Mesenchymal stem cell (in vitro differentiated cells and primary cell): ENCODE measurements at regions not wholly inside any gene's neighbourhood (a gene's known extent, or its start where the extent isn't known, plus 50 kb on each side); places are given as distances from the start of the nearest gene placed in this dataset.

ENCODE experiments used
- DNase-seq: peaks from one replicate; pipeline ENCODE4 v3.0.0-alpha.2; 2013
- H2AFZ ChIP-seq: one replicate; pipeline ENCODE4 v1.6.1; 2013; ENCODE audit warnings: low read depth, mild to moderate bottlenecking, control low read depth, inconsistent platforms, low read length, moderate library complexity
- H2AK5ac ChIP-seq: 2 replicates; pipeline ENCODE4 v1.6.1; 2013; ENCODE audit warnings: low read length, moderate library complexity, mild to moderate bottlenecking, inconsistent platforms; ENCODE audit not compliant: severe bottlenecking
- H2BK120ac ChIP-seq: one replicate; pipeline ENCODE4 v1.6.1; 2013; ENCODE audit warnings: low read depth, mild to moderate bottlenecking, inconsistent platforms, low read length, moderate library complexity
- H2BK12ac ChIP-seq, 2 experiments: one replicate each; pipeline ENCODE4 v1.6.1; 2013; ENCODE audit warnings: inconsistent platforms in 2 of 2, low read length in 2 of 2, mild to moderate bottlenecking in 2 of 2, moderate library complexity in 2 of 2, control low read depth in 1 of 2
- H2BK15ac ChIP-seq: one replicate; pipeline ENCODE4 v1.6.1; 2013; ENCODE audit warnings: mild to moderate bottlenecking, low read depth, inconsistent platforms; ENCODE audit not compliant: poor library complexity, severe bottlenecking
- H2BK5ac ChIP-seq: 2 replicates; pipeline ENCODE4 v1.6.1; 2013; ENCODE audit warnings: low read depth, mild to moderate bottlenecking, low read length, control low read depth, inconsistent platforms; ENCODE audit not compliant: poor library complexity, severe bottlenecking
- H3K14ac ChIP-seq, 2 experiments: one replicate each; pipeline ENCODE4 v1.6.1; 2013; ENCODE audit warnings: inconsistent platforms in 2 of 2, low read length in 2 of 2, control low read depth in 1 of 2, mild to moderate bottlenecking in 1 of 2, moderate library complexity in 1 of 2
- H3K18ac ChIP-seq, 2 experiments: one replicate each; pipeline ENCODE4 v1.6.1; 2013; ENCODE audit warnings: inconsistent platforms in 2 of 2, low read length in 2 of 2, control low read depth in 1 of 2, low read depth in 1 of 2, mild to moderate bottlenecking in 1 of 2
- H3K23ac ChIP-seq, 2 experiments: one replicate each; pipeline ENCODE4 v1.6.1; 2013; ENCODE audit warnings: inconsistent platforms in 2 of 2, low read length in 2 of 2, mild to moderate bottlenecking in 2 of 2, moderate library complexity in 2 of 2, control low read depth in 1 of 2
- H3K27ac ChIP-seq: 2 replicates; pipeline ENCODE4 v1.5.1; 2013; ENCODE audit warnings: mild to moderate bottlenecking, moderate library complexity, low read length, control low read depth, inconsistent platforms; ENCODE audit not compliant: poor library complexity, severe bottlenecking
- H3K27me3 ChIP-seq, 2 experiments: 2 replicates each; pipeline versions ENCODE4 v1.6.1 to v1.7.0; 2013; ENCODE audit warnings: low read length in 2 of 2, mild to moderate bottlenecking in 2 of 2, moderate library complexity in 2 of 2, control low read depth in 1 of 2, inconsistent platforms in 1 of 2; ENCODE audit not compliant: control insufficient read depth in 1 of 2, insufficient read depth in 1 of 2
- H3K36me3 ChIP-seq, 2 experiments: 2 replicates each; pipeline versions ENCODE4 v1.6.1 to v1.7.0; 2013; ENCODE audit warnings: low read length in 2 of 2, control low read depth in 1 of 2, inconsistent platforms in 1 of 2, low read depth in 1 of 2, mild to moderate bottlenecking in 1 of 2; ENCODE audit not compliant: insufficient read depth in 2 of 2, control insufficient read depth in 1 of 2
- H3K4ac ChIP-seq, 2 experiments: one replicate each; pipeline ENCODE4 v1.6.1; 2013; ENCODE audit warnings: inconsistent platforms in 2 of 2, low read length in 2 of 2, mild to moderate bottlenecking in 2 of 2, moderate library complexity in 2 of 2, control low read depth in 1 of 2, low read depth in 1 of 2
- H3K4me1 ChIP-seq: 2 replicates; pipeline ENCODE4 v1.6.1; 2013; ENCODE audit warnings: low read depth, low read length, control low read depth; ENCODE audit not compliant: control insufficient read depth, insufficient read depth
- H3K4me2 ChIP-seq: 2 replicates; pipeline ENCODE4 v1.6.1; 2013; ENCODE audit warnings: low read length, mild to moderate bottlenecking, inconsistent platforms; ENCODE audit not compliant: poor library complexity, severe bottlenecking
- H3K4me3 ChIP-seq, 2 experiments: 2 replicates each; pipeline versions ENCODE4 v1.5.1 to v1.7.0; 2013; ENCODE audit warnings: low read length in 2 of 2, mild to moderate bottlenecking in 2 of 2, control low read depth in 1 of 2, low read depth in 1 of 2; ENCODE audit not compliant: insufficient read depth in 1 of 2
- H3K79me1 ChIP-seq: replicated peaks from 2 replicates; pipeline ENCODE4 v1.6.1; 2013; ENCODE audit warnings: mild to moderate bottlenecking, control low read depth, low read length, inconsistent platforms; ENCODE audit not compliant: poor library complexity, severe bottlenecking
- H3K9ac ChIP-seq: 2 replicates; pipeline ENCODE4 v1.7.0; 2013; ENCODE audit warnings: mild to moderate bottlenecking, low read length, moderate library complexity
- H3K9me3 ChIP-seq: 2 replicates; pipeline ENCODE4 v1.7.0; 2013; ENCODE audit warnings: mild to moderate bottlenecking, low read length; ENCODE audit not compliant: control insufficient read depth
- H4K8ac ChIP-seq: one replicate; pipeline ENCODE4 v1.6.1; 2013; ENCODE audit warnings: inconsistent platforms, mild to moderate bottlenecking, low read length, moderate library complexity
- H4K91ac ChIP-seq: one replicate; pipeline ENCODE4 v1.6.1; 2013; ENCODE audit warnings: mild to moderate bottlenecking, low read length, inconsistent platforms
- WGBS: methylation state at CpG from one replicate; pipeline ENCODE4 v1.1.7; 2013; ENCODE audit warnings: mixed read lengths; 5-methylcytosine and 5-hydroxymethylcytosine counted together

DNA sequence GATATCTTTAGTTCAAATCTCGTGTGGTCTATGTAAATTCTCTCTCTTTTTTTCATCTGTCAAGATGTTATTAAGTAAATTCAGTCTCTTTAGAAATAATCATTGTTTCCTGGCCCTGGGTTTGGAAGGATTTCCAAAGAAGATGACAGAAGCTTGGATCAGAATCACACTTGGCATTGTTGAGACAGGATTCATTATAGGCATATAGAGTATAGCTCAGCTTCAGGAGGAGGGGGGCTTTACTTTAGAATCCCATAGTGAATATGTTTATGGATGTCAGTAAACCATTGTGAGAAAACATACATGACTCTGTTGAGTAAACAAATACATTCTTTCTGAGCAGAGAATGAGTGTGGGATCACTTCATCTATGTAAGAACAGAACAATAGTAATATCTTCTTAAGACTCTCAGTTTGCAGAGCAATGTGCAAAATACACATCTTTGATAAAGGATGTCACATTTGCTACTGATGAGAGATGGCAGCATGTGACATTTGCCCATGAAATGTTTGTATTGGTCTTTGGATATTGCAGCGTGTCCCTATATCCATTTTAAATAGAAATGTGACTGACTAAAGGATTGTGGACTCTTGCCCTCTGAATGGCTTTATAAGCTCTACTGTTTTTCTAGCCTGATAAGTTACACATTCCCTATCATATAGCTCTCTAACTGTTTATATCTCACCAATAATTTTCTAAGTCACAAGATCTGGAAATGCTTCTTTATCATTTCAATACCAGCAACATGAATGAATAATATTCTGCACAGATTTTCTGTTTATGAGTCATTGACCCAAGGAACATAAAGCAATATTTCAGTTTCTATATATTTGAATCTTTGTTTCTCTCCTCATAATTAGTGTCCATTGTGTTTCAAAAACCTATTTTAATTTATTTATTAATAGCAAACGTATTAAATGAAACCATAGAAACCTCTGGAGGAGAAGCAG, 95.6 kb upstream of the THRB start:
- H4K91ac ChIP-seq: no peak overlapping the region
- WGBS: 83% methylated on average over 1 of the region's 3 CpGs
- H3K4me1 ChIP-seq: no peaks in the 10 kb centered on the region
- no peak overlapping the region for H2BK12ac ChIP-seq
- no peak overlapping the region for H3K9ac ChIP-seq
- no peak overlapping the region for H3K23ac ChIP-seq
- H3K27ac ChIP-seq: no peak overlapping the region
- H3K4me2 ChIP-seq: no peak overlapping the region
- H4K8ac ChIP-seq: no peak overlapping the region
- no peak for DNase-seq
- no peak overlapping the region for H2AK5ac ChIP-seq
- H3K36me3 ChIP-seq: no peaks in the 10 kb centered on the region
- H2BK120ac ChIP-seq: no peak overlapping the region
- H2BK15ac ChIP-seq: no peak overlapping the region
- no peaks in the 10 kb centered on the region for H3K79me1 ChIP-seq
- no peak overlapping the region for H3K4me3 ChIP-seq
- no peaks in the 10 kb centered on the region for H3K9me3 ChIP-seq
- no peak overlapping the region for H2AFZ ChIP-seq
- H3K18ac ChIP-seq: no peak overlapping the region
- no peak overlapping the region for H3K14ac ChIP-seq
- H3K4ac ChIP-seq: no peak overlapping the region
- H3K27me3 ChIP-seq: no peaks in the 10 kb centered on the region
- H2BK5ac ChIP-seq: no peak overlapping the region

DNA sequence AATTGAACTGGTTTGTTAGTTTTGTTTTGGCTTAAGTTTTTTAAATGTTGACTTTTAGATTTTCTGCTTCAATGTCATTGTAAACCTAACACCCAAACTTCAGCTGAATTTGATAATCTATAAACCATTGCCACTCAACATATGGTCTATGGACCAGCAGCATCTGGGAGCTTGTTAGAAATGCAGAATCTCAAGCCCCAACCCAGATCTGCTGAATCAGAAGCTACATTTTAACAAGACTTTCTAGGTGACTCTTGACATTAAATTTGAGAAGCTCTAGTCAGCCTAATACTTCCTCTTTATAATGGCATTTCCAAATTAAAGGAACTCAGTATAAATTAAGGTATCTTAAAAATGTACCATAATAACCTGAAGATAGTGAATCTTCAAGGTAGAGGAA, 96.5 kb upstream of the THRB start:
- no peak overlapping the region for H2BK15ac ChIP-seq
- no peaks in the 10 kb centered on the region for H3K79me1 ChIP-seq
- DNase-seq: no peak
- no peak overlapping the region for H2BK12ac ChIP-seq
- no peak overlapping the region for H3K9ac ChIP-seq
- H2AFZ ChIP-seq: no peak overlapping the region
- no peaks in the 10 kb centered on the region for H3K36me3 ChIP-seq
- no peaks in the 10 kb centered on the region for H3K9me3 ChIP-seq
- no peak overlapping the region for H4K91ac ChIP-seq
- no peaks in the 10 kb centered on the region for H3K4me1 ChIP-seq
- H3K4me2 ChIP-seq: no peak overlapping the region
- no peak overlapping the region for H3K23ac ChIP-seq
- H3K4me3 ChIP-seq: no peak overlapping the region
- no peak overlapping the region for H3K4ac ChIP-seq
- no peak overlapping the region for H3K18ac ChIP-seq
- H4K8ac ChIP-seq: no peak overlapping the region
- no peak overlapping the region for H3K27ac ChIP-seq
- no peak overlapping the region for H2BK5ac ChIP-seq
- H3K14ac ChIP-seq: no peak overlapping the region
- H2BK120ac ChIP-seq: no peak overlapping the region
- H2AK5ac ChIP-seq: no peak overlapping the region
- H3K27me3 ChIP-seq: no peaks in the 10 kb centered on the region

DNA sequence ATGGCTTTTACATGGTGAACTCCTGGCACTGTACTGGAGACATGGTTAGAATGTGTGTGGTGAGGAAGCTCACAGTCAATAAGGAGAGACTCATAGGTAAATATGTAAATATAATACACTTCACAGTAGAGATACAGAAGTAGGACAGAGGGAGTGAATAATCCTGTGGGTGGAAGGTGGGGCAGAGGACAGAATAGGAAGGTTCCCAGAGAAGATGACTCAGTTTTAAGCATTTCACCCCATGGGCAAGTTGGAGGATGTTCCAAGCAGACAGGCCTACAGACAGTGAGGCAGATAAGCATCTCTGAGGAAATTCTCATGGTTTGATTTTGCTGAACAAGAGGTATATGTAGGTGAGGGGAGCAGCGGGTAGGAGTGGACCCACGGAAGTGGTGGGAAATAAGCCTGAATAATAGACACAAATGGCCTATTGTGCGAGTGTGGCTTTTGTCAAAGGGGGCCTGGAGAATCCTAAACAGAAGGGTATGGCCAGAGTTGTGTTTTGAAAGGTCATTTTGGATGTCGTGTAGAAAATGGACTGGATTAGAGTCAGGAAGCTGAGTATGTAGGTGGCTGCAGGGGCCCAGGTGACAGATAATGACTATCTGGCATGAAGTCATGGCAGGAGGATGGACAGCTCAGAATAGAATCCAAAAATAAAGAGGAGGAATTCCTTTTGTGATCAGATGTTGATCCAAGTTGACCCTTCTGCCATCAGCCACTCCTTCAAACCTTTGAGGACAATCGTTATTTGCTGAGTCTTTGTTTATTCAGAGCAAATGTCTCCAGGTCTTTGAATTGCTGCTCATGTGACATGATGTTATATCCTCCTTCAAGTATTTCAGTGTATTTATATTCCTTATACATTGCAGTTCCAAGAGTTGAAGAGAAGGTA, 97.3 kb upstream of the THRB start:
- Histone ChIP-seq H2BK5ac (no peak overlapping the region), H3K9me3 (no peaks in the 10 kb centered on the region), H2BK15ac (no peak overlapping the region), H2BK120ac (no peak overlapping the region), H2BK12ac (peak overlapping the region in 1 of 2 experiments; percentile 83), H2AFZ (no peak overlapping the region), H3K27me3 (no peaks in the 10 kb centered on the region), H3K4ac (no peak overlapping the region), H3K36me3 (no peaks in the 10 kb centered on the region), H3K23ac (no peak overlapping the region), H3K4me3 (no peak overlapping the region), H3K9ac (no peak overlapping the region), H2AK5ac (no peak overlapping the region), H3K27ac (no peak overlapping the region), H4K8ac (no peak overlapping the region), H3K4me2 (no peak overlapping the region), H3K14ac (no peak overlapping the region), H4K91ac (no peak overlapping the region), H3K4me1 (no peaks in the 10 kb centered on the region), H3K18ac (peak overlapping the region in 1 of 2 experiments; percentile 23), H3K79me1 (no peaks in the 10 kb centered on the region)
- DNase-seq: peak; percentile 45
- 87% methylated on average over 5 of the region's 5 CpGs for WGBS

GRCh38 chr3:24594161-24594560, 99.5 kb upstream of the THRB start:
- Histone ChIP-seq H2BK12ac (no peak overlapping the region), H3K27ac (no peak overlapping the region), H2AFZ (no peak overlapping the region), H2BK15ac (no peak overlapping the region), H4K91ac (no peak overlapping the region), H3K9ac (no peak overlapping the region), H2BK5ac (no peak overlapping the region), H2AK5ac (no peak overlapping the region), H2BK120ac (no peak overlapping the region), H3K4me3 (no peak overlapping the region), H3K36me3 (no peaks in the 10 kb centered on the region), H3K18ac (peak overlapping the region in 1 of 2 experiments; percentile 24), H4K8ac (no peak overlapping the region), H3K27me3 (no peaks in the 10 kb centered on the region), H3K14ac (no peak overlapping the region), H3K79me1 (no peaks in the 10 kb centered on the region), H3K4me1 (no peaks in the 10 kb centered on the region), H3K4me2 (no peak overlapping the region), H3K9me3 (no peaks in the 10 kb centered on the region), H3K4ac (no peak overlapping the region), H3K23ac (no peak overlapping the region)
- DNase-seq: no peak
